Neuronal stem cell (in vitro differentiated cells): ENCODE measurements at regions not wholly inside any gene's neighbourhood (a gene's known extent, or its start where the extent isn't known, plus 50 kb on each side); places are given as distances from the start of the nearest gene placed in this dataset.

Source experiments
- DNase-seq: peaks from one replicate; pipeline ENCODE4 v3.0.0-alpha.2; 2013; ENCODE audit warnings: low spot score
- H2AFZ ChIP-seq: one replicate; pipeline ENCODE4 v1.6.1; 2013; ENCODE audit warnings: mild to moderate bottlenecking, low read length, inconsistent platforms
- H2AK5ac ChIP-seq: 2 replicates; pipeline ENCODE4 v1.6.1; 2013; ENCODE audit warnings: low read depth, mild to moderate bottlenecking, inconsistent platforms, low read length, moderate library complexity, mixed read lengths
- H2BK120ac ChIP-seq: 2 replicates; pipeline ENCODE4 v1.6.1; 2013; ENCODE audit warnings: low read depth, mild to moderate bottlenecking, inconsistent platforms, low read length, moderate library complexity, mixed read lengths
- H2BK12ac ChIP-seq: one replicate; pipeline ENCODE4 v1.6.1; 2013; ENCODE audit warnings: low read length, inconsistent platforms
- H2BK15ac ChIP-seq: 2 replicates; pipeline ENCODE4 v1.6.1; 2013; ENCODE audit warnings: mild to moderate bottlenecking, low read length, inconsistent platforms, mixed read lengths
- H2BK5ac ChIP-seq: one replicate; pipeline ENCODE4 v1.6.1; 2013; ENCODE audit warnings: inconsistent platforms, mild to moderate bottlenecking, low read length, moderate library complexity
- H3K14ac ChIP-seq: one replicate; pipeline ENCODE4 v1.6.1; 2013; ENCODE audit warnings: low read length, inconsistent platforms
- H3K18ac ChIP-seq: 2 replicates; pipeline ENCODE4 v1.6.1; 2013; ENCODE audit warnings: low read length, inconsistent platforms
- H3K23ac ChIP-seq: 2 replicates; pipeline ENCODE4 v1.6.1; 2013; ENCODE audit warnings: low read depth, mild to moderate bottlenecking, mixed read lengths, low read length, inconsistent platforms; ENCODE audit not compliant: poor library complexity
- H3K27ac ChIP-seq: replicated peaks from 3 replicates; pipeline ENCODE4 v1.5.1; 2013; ENCODE audit warnings: low read length, inconsistent platforms
- H3K27me3 ChIP-seq, 3 experiments: 2 replicates each; pipeline ENCODE4 v1.6.1; 2013; ENCODE audit warnings: low read length in 3 of 3, mild to moderate bottlenecking in 2 of 3, inconsistent platforms in 1 of 3, low read depth in 1 of 3, mixed read lengths in 1 of 3, moderate library complexity in 1 of 3; ENCODE audit not compliant: control insufficient read depth in 3 of 3, insufficient read depth in 3 of 3
- H3K36me3 ChIP-seq, 2 donors: replicated peaks in 1 of 2; 2 replicates each; pipeline ENCODE4 v1.6.1; 2013; ENCODE audit warnings: low read length in 2 of 2; ENCODE audit not compliant: control insufficient read depth in 2 of 2, insufficient read depth in 2 of 2
- H3K4ac ChIP-seq: 2 replicates; pipeline ENCODE4 v1.6.1; 2013; ENCODE audit warnings: inconsistent platforms, mild to moderate bottlenecking, low read length, moderate library complexity
- H3K4me1 ChIP-seq, 2 donors: 1 replicate in 1 of 2; 2 replicates in 1 of 2; pipeline ENCODE4 v1.6.1; 2013; ENCODE audit warnings: low read length in 2 of 2, low read depth in 1 of 2; ENCODE audit not compliant: control insufficient read depth in 2 of 2, insufficient read depth in 1 of 2
- H3K4me2 ChIP-seq: one replicate; pipeline ENCODE4 v1.6.1; 2013; ENCODE audit warnings: mild to moderate bottlenecking, low read length, inconsistent platforms; ENCODE audit not compliant: insufficient read depth, poor library complexity, severe bottlenecking
- H3K4me3 ChIP-seq, 2 donors: 2 replicates each; pipeline ENCODE4 v1.5.1; 2013; ENCODE audit warnings: low read length in 2 of 2, mild to moderate bottlenecking in 2 of 2, inconsistent platforms in 1 of 2, moderate library complexity in 1 of 2
- H3K79me1 ChIP-seq: one replicate; pipeline ENCODE4 v1.6.1; 2013; ENCODE audit warnings: low read depth, mild to moderate bottlenecking, inconsistent platforms, low read length, moderate library complexity
- H3K9ac ChIP-seq: one replicate; pipeline ENCODE4 v1.6.1; 2013; ENCODE audit warnings: mild to moderate bottlenecking, low read depth, low read length, inconsistent platforms; ENCODE audit not compliant: poor library complexity
- H3K9me3 ChIP-seq, 2 donors: replicated peaks in 1 of 2; 2 replicates each; pipeline versions ENCODE3 to v1.6.1; 2013; ENCODE audit warnings: low read length in 2 of 2, mild to moderate bottlenecking in 2 of 2, inconsistent platforms in 1 of 2, low read depth in 1 of 2, mixed read lengths in 1 of 2, moderate library complexity in 1 of 2; ENCODE audit not compliant: control insufficient read depth in 2 of 2, insufficient read depth in 1 of 2
- H4K8ac ChIP-seq: one replicate; pipeline ENCODE4 v1.6.1; 2013; ENCODE audit warnings: low read depth, mild to moderate bottlenecking, inconsistent platforms, low read length, moderate library complexity
- H4K91ac ChIP-seq: one replicate; pipeline ENCODE4 v1.6.1; 2013; ENCODE audit warnings: low read length, low read depth, mild to moderate bottlenecking, inconsistent platforms; ENCODE audit not compliant: poor library complexity
- WGBS, 2 donors: extraction: QIAGEN DNeasy Blood & Tissue Kit; methylation state at CpG; one replicate each; pipeline ENCODE4 v1.1.7; 2013; ENCODE audit warnings: missing lambda C conversion rate in 2 of 2, mixed read lengths in 1 of 2; ENCODE audit not compliant: insufficient read length in 2 of 2, insufficient replicate concordance in 1 of 2; ENCODE audit errors: extremely low coverage in 2 of 2; 5-methylcytosine and 5-hydroxymethylcytosine counted together

DNA sequence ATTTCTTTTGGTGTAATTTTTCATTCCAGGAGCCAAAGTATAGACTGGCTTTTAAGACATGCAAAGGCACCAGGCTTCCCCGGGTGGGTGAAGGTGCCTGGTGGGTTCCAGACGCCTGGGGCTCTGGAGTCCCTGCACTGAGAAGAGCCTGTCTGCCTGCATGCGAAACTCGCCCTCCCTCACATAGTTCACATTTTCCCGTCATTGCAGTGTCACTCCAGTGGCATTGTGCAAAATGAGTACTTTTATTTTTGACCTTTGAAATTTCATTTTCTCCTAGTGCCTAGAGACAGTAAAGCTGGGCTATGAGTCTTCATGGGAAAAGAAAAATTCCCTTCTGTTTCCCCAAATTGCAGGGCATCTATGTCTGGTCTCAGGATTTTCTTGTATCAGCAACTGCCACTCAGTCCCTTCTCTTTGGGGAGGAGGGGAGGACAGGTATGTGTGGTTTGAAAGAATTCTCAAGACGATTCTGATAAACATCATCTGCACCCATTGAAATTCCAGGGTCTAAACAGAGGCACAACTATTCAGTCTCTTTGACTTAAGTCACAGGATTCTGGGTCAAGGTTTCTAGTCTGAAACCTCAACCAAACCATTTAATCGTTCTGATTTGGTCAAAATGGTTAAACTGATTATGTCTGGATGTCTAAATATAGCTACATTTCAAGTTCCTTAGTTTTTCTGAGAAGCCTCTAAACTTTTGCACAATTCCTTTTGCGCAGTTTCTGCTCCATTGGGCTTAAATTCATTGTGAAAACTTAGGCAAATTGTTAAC is 107.8 kb downstream of the CYP26A1 start:
- H3K4ac ChIP-seq, result no peak overlapping the region
- H4K91ac ChIP-seq, result no peak overlapping the region
- no peak overlapping the region for H3K18ac ChIP-seq
- no peak overlapping the region for H3K27ac ChIP-seq
- H4K8ac ChIP-seq, result no peak overlapping the region
- H3K9ac ChIP-seq, result no peak overlapping the region
- peaks cover 0 to 2% of the 10 kb centered on the region in 2 donors for H3K4me1 ChIP-seq
- H3K79me1 ChIP-seq, result no peaks in the 10 kb centered on the region
- no peak overlapping the region for H3K4me3 ChIP-seq
- no peaks in the 10 kb centered on the region for H3K9me3 ChIP-seq
- H3K14ac ChIP-seq, result no peak overlapping the region
- H3K27me3 ChIP-seq, result peaks cover 0 to 2% (median 0%) of the 10 kb centered on the region in 3 experiments
- WGBS, 2 donors, result no CpG with 5 or more reads among the region's 8 CpGs
- no peak overlapping the region for H3K23ac ChIP-seq
- no peak overlapping the region for H2AFZ ChIP-seq
- H3K4me2 ChIP-seq, result no peak overlapping the region
- H2BK15ac ChIP-seq, result no peak overlapping the region
- no peak overlapping the region for H2BK120ac ChIP-seq
- DNase-seq, result no peak
- H2AK5ac ChIP-seq, result no peak overlapping the region
- H2BK12ac ChIP-seq, result no peak overlapping the region
- no peaks in the 10 kb centered on the region for H3K36me3 ChIP-seq
- no peak overlapping the region for H2BK5ac ChIP-seq

DNA sequence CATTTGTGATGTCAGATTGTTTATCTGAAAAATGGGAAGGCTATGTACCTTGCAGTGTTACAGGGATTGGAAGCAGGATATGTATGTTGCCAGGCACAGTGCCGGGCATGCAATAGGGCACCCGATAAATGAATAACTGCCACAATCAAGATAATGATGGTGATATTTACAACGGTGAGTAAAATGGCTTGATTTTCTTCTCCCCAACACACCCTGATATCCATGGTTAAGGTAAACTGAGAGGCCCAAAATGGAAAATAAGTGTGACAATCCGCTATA is 108.3 kb downstream of the CYP26A1 start:
- H3K4me3 ChIP-seq, result no peak overlapping the region
- no peak overlapping the region for H3K18ac ChIP-seq
- no peak overlapping the region for H4K8ac ChIP-seq
- no peak for DNase-seq
- no peak overlapping the region for H2BK120ac ChIP-seq
- H3K27me3 ChIP-seq, result peaks cover 0 to 2% (median 0%) of the 10 kb centered on the region in 3 experiments
- H2AK5ac ChIP-seq, result no peak overlapping the region
- no CpG with 5 or more reads among the region's 4 CpGs for WGBS, 2 donors
- no peak overlapping the region for H2BK12ac ChIP-seq
- no peaks in the 10 kb centered on the region for H3K79me1 ChIP-seq
- H3K14ac ChIP-seq, result no peak overlapping the region
- no peaks in the 10 kb centered on the region for H3K36me3 ChIP-seq
- H2AFZ ChIP-seq, result no peak overlapping the region
- no peak overlapping the region for H3K4me2 ChIP-seq
- H3K9me3 ChIP-seq, result no peaks in the 10 kb centered on the region
- peaks cover 0 to 2% of the 10 kb centered on the region in 2 donors for H3K4me1 ChIP-seq
- no peak overlapping the region for H3K27ac ChIP-seq
- no peak overlapping the region for H3K23ac ChIP-seq
- no peak overlapping the region for H2BK5ac ChIP-seq
- no peak overlapping the region for H4K91ac ChIP-seq
- no peak overlapping the region for H3K4ac ChIP-seq
- no peak overlapping the region for H3K9ac ChIP-seq
- no peak overlapping the region for H2BK15ac ChIP-seq

GRCh38 chr10:93182790-93183189 is 109.1 kb downstream of the CYP26A1 start:
- Histone ChIP-seq H3K4me2 (no peak overlapping the region), H3K27me3 (peaks cover 0 to 2% (median 0%) of the 10 kb centered on the region in 3 experiments), H3K9me3 (no peaks in the 10 kb centered on the region), H3K4me1 (peaks cover 0 to 2% of the 10 kb centered on the region in 2 donors), H3K18ac (no peak overlapping the region), H2BK15ac (no peak overlapping the region), H4K8ac (no peak overlapping the region), H2AK5ac (no peak overlapping the region), H2BK5ac (no peak overlapping the region), H2BK120ac (no peak overlapping the region), H3K9ac (no peak overlapping the region), H3K36me3 (no peaks in the 10 kb centered on the region), H2AFZ (no peak overlapping the region), H3K4me3 (no peak overlapping the region), H4K91ac (no peak overlapping the region), H3K14ac (no peak overlapping the region), H3K4ac (no peak overlapping the region), H2BK12ac (no peak overlapping the region), H3K27ac (no peak overlapping the region), H3K23ac (no peak overlapping the region), H3K79me1 (no peaks in the 10 kb centered on the region)
- no peak for DNase-seq

DNA sequence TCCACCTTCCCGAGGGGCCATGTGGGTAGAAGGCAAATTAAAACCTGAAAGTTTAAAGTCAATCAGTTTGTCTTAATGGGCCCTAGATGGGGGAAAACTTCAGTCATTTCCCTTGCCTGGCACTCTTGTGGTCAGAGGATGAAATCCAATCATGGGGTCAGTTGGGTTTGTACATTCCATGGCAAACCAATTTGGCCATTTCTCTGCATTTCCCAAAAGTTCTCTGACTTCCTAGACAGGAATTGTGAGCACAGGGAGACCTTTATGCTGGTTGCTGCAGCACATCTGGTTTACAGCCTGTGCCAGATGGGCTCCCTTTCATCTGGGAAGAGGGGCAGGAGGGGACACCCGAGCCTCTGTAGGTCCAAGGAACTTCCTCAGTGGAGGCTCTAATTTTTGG is 113.0 kb downstream of the CYP26A1 start:
- H4K91ac ChIP-seq, result no peak overlapping the region
- H3K9ac ChIP-seq, result no peak overlapping the region
- H2BK12ac ChIP-seq, result no peak overlapping the region
- no peak overlapping the region for H3K23ac ChIP-seq
- H3K18ac ChIP-seq, result no peak overlapping the region
- H4K8ac ChIP-seq, result no peak overlapping the region
- no peak overlapping the region for H2AFZ ChIP-seq
- no peak overlapping the region for H2BK5ac ChIP-seq
- H3K27ac ChIP-seq, result no peak overlapping the region
- H2BK120ac ChIP-seq, result no peak overlapping the region
- no peak overlapping the region for H2AK5ac ChIP-seq
- no peaks in the 10 kb centered on the region for H3K9me3 ChIP-seq
- H3K36me3 ChIP-seq, result no peaks in the 10 kb centered on the region
- H3K4me1 ChIP-seq, result no peaks in the 10 kb centered on the region
- no peak for DNase-seq
- H3K14ac ChIP-seq, result no peak overlapping the region
- H3K27me3 ChIP-seq, result no peaks in the 10 kb centered on the region
- no peak overlapping the region for H3K4me2 ChIP-seq
- H3K4me3 ChIP-seq, result no peak overlapping the region
- H3K4ac ChIP-seq, result no peak overlapping the region
- no CpG with 5 or more reads among the region's 2 CpGs for WGBS, 2 donors
- H3K79me1 ChIP-seq, result no peaks in the 10 kb centered on the region
- no peak overlapping the region for H2BK15ac ChIP-seq
